ENCODE measurements at regions not wholly inside any gene's neighbourhood (a gene's known extent, or its start where the extent isn't known, plus 50 kb on each side); places are given as distances from the start of the nearest gene placed in this dataset.

DNA sequence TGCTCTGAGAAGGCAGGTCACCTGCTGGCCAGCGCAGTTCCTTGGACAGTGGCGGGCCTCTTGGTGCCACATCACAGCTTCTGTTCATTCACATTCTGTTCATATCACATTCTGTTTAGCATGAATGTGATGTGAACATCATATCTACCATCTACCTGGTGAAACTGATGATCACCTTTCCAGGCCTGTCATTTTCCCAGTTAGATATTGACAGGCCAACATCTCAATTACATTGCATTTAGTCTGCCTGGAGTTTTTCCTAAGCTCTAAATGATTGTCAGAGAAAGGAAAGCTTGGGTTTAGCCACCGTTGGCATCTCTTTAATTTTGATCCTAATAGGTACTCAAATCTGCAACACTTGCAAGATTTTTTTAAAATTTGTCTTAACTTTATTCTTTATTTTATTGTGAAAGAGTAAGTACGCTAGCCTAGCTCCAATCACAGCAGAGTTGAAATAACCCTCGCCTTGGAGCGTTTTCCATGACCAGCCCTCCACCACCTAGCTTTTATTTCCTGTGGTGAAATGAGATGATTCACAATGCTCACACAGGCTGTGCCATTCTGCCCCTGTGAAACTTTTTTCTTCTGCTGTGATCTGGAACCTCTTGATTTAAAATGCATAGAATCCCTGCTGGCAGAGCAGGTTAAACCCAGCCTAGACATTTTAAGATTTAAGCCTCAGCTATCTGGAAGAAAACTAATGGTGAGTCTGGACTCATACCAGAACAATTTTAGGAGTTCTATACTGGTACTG, 225.0 kb downstream of the ESM1 start:
- 100% methylated on average over 2 of the region's 6 CpGs for WGBS (ENCODE audit: insufficient coverage)

DNA sequence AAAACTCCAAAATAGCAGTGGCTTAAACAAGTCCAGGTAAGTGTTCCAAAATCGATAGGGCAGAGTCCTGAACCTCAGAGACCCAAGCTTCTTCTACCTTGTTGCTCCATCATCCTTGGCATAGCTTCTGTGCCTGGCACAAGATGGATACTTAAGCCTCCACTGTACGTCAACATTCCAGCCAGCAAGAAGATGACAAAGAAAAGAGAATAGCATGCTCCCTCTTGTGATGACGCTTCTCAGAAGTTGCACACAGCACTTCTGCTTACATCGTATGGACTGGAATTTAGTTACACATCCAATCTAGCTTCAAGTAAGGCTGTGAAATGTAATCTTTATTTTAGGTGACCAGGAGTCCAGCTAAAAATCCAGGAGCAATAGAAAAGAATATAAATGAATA, 227.4 kb downstream of the ESM1 start:
- peak; percentile 56 for DNase-seq
- WGBS (ENCODE audit: insufficient coverage) = 70% methylated on average over 2 of the region's 4 CpGs
- Histone ChIP-seq H3K36me3 (ENCODE audit: control insufficient read depth, insufficient read depth, low read length) (no peaks in the 10 kb centered on the region), H3K27me3 (ENCODE audit: control insufficient read depth, insufficient read depth, low read length) (no peaks in the 10 kb centered on the region), H3K27ac (ENCODE audit: low read length) (no peak overlapping the region), H3K4me3 (ENCODE audit: low read length) (no peak overlapping the region), H3K4me1 (ENCODE audit: control insufficient read depth, insufficient read depth, low read length) (no peaks in the 10 kb centered on the region), H3K9me3 (replicated peaks; ENCODE audit: control insufficient read depth, low read depth, low read length) (no peaks in the 10 kb centered on the region)

More for the DNA sequence above, 225.0 kb downstream of the ESM1 start:
- DNase-seq = no peak
- Histone ChIP-seq H3K27me3 (ENCODE audit: control insufficient read depth, insufficient read depth, low read length) (no peaks in the 10 kb centered on the region), H3K4me3 (ENCODE audit: low read length) (no peak overlapping the region), H3K4me1 (ENCODE audit: control insufficient read depth, insufficient read depth, low read length) (no peaks in the 10 kb centered on the region), H3K27ac (ENCODE audit: low read length) (no peak overlapping the region), H3K9me3 (replicated peaks; ENCODE audit: control insufficient read depth, low read depth, low read length) (no peaks in the 10 kb centered on the region), H3K36me3 (ENCODE audit: control insufficient read depth, insufficient read depth, low read length) (no peaks in the 10 kb centered on the region)

DNA sequence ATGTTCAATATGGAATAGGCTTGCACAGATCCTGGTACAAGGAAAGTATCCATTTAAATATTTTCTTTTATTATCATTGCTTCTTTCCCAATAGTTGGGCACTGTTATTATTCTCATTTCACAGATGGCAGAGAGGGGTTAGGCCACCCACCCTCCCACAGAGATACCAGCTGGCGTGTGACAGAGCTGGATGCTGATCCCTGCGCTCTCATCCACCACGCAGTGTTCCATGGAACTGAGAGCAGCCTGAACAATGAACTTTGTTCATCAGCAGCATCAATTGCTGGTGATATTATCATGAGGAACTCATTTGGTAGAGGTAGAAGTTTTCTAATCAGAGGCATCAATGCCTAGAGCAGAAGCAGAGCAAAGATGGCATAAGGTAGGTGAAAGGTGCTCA, 227.9 kb downstream of the ESM1 start:
- no peak for DNase-seq
- H3K4me3 ChIP-seq (ENCODE audit: low read length) = no peak overlapping the region
- H3K27ac ChIP-seq (ENCODE audit: low read length) = no peak overlapping the region
- no peaks in the 10 kb centered on the region for H3K36me3 ChIP-seq (ENCODE audit: control insufficient read depth, insufficient read depth, low read length)
- no peaks in the 10 kb centered on the region for H3K27me3 ChIP-seq (ENCODE audit: control insufficient read depth, insufficient read depth, low read length)
- no peaks in the 10 kb centered on the region for H3K4me1 ChIP-seq (ENCODE audit: control insufficient read depth, insufficient read depth, low read length)
- H3K9me3 ChIP-seq (replicated peaks; ENCODE audit: control insufficient read depth, low read depth, low read length) = no peaks in the 10 kb centered on the region
- 88% methylated on average over 3 of the region's 3 CpGs for WGBS (ENCODE audit: insufficient coverage)

- no peak overlapping the region for H3K4me3 ChIP-seq (ENCODE audit: low read length)
- no peaks in the 10 kb centered on the region for H3K4me1 ChIP-seq (ENCODE audit: control insufficient read depth, insufficient read depth, low read length)
- 100% methylated on average over 1 of the region's 1 CpG for WGBS (ENCODE audit: insufficient coverage)
- no peak overlapping the region for H3K27ac ChIP-seq (ENCODE audit: low read length)
- no peaks in the 10 kb centered on the region for H3K27me3 ChIP-seq (ENCODE audit: control insufficient read depth, insufficient read depth, low read length)
- DNase-seq = no peak
- no peaks in the 10 kb centered on the region for H3K36me3 ChIP-seq (ENCODE audit: control insufficient read depth, insufficient read depth, low read length)
- H3K9me3 ChIP-seq (replicated peaks; ENCODE audit: control insufficient read depth, low read depth, low read length) = no peaks in the 10 kb centered on the region
Measured at GRCh38 chr5:54756796-54757402, 228.5 kb downstream of the ESM1 start.

- Histone ChIP-seq H3K27me3 (ENCODE audit: control insufficient read depth, insufficient read depth, low read length) (no peaks in the 10 kb centered on the region), H3K27ac (ENCODE audit: low read length) (no peak overlapping the region), H3K9me3 (replicated peaks; ENCODE audit: control insufficient read depth, low read depth, low read length) (no peaks in the 10 kb centered on the region), H3K4me3 (ENCODE audit: low read length) (no peak overlapping the region), H3K36me3 (ENCODE audit: control insufficient read depth, insufficient read depth, low read length) (no peaks in the 10 kb centered on the region), H3K4me1 (ENCODE audit: control insufficient read depth, insufficient read depth, low read length) (no peaks in the 10 kb centered on the region)
- 77% methylated on average over 3 of the region's 4 CpGs for WGBS (ENCODE audit: insufficient coverage)
- DNase-seq = no peak
Measured at GRCh38 chr5:54756301-54756700, 229.1 kb downstream of the ESM1 start.

DNA sequence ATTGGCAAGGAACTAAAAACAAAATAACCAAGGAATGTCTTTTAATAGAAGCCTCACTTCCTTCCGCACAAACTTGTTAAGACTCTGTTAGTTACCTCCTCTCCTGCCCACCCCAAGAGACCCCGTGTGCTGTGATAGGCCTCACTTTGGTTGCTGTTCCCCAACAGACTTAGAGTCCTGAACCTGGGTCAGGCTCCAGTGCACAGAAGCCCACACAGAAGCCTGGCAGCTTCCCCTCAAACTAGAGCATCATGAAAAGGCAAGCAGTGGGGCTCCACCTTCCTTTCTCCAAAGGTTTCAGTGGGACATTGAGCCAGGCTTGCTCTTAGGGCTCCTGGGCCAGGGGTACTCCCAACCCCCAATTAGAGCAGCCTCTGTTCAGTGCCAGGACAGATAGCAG, 230.5 kb downstream of the ESM1 start:
- no peak for DNase-seq
- Histone ChIP-seq H3K4me1 (ENCODE audit: control insufficient read depth, insufficient read depth, low read length) (no peaks in the 10 kb centered on the region), H3K27ac (ENCODE audit: low read length) (no peak overlapping the region), H3K36me3 (ENCODE audit: control insufficient read depth, insufficient read depth, low read length) (no peaks in the 10 kb centered on the region), H3K27me3 (ENCODE audit: control insufficient read depth, insufficient read depth, low read length) (no peaks in the 10 kb centered on the region), H3K9me3 (replicated peaks; ENCODE audit: control insufficient read depth, low read depth, low read length) (no peaks in the 10 kb centered on the region), H3K4me3 (ENCODE audit: low read length) (no peak overlapping the region)
- WGBS (ENCODE audit: insufficient coverage) = 69% methylated on average over 2 of the region's 2 CpGs

DNA sequence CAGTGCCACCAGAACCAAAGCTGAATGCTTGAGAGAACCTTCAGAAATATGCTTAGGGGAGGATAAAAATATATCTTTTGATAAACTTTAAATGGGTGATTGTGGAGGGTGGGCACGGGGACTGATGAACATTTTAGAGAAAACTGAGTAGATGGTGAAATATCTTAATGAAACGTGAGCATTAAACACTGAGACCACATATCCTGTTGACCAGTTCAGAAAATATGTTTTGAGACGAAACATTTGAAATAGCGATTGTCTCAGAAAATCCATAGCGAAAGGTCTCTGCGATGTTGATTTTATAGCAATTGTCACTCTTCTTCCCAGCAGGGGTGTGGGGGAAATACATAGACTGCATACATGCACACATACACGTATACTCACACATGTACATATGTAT, 231.0 kb downstream of the ESM1 start:
- H3K4me1 ChIP-seq (ENCODE audit: control insufficient read depth, insufficient read depth, low read length) = no peaks in the 10 kb centered on the region
- 88% methylated on average over 4 of the region's 7 CpGs for WGBS (ENCODE audit: insufficient coverage)
- no peaks in the 10 kb centered on the region for H3K9me3 ChIP-seq (replicated peaks; ENCODE audit: control insufficient read depth, low read depth, low read length)
- H3K27ac ChIP-seq (ENCODE audit: low read length) = no peak overlapping the region
- no peaks in the 10 kb centered on the region for H3K36me3 ChIP-seq (ENCODE audit: control insufficient read depth, insufficient read depth, low read length)
- DNase-seq = no peak
- H3K4me3 ChIP-seq (ENCODE audit: low read length) = no peak overlapping the region
- no peaks in the 10 kb centered on the region for H3K27me3 ChIP-seq (ENCODE audit: control insufficient read depth, insufficient read depth, low read length)

GRCh38 chr5:54753753-54754152, 231.6 kb downstream of the ESM1 start:
- Histone ChIP-seq H3K27me3 (ENCODE audit: control insufficient read depth, insufficient read depth, low read length) (no peaks in the 10 kb centered on the region), H3K4me1 (ENCODE audit: control insufficient read depth, insufficient read depth, low read length) (no peaks in the 10 kb centered on the region), H3K36me3 (ENCODE audit: control insufficient read depth, insufficient read depth, low read length) (no peaks in the 10 kb centered on the region), H3K4me3 (ENCODE audit: low read length) (no peak overlapping the region), H3K9me3 (replicated peaks; ENCODE audit: control insufficient read depth, low read depth, low read length) (no peaks in the 10 kb centered on the region), H3K27ac (ENCODE audit: low read length) (no peak overlapping the region)
- DNase-seq = no peak
- no CpG with 5 or more reads among the region's 1 CpG for WGBS (ENCODE audit: insufficient coverage)

GRCh38 chr5:54753034-54753433, 232.4 kb downstream of the ESM1 start:
- Histone ChIP-seq H3K4me1 (ENCODE audit: control insufficient read depth, insufficient read depth, low read length) (no peaks in the 10 kb centered on the region), H3K9me3 (replicated peaks; ENCODE audit: control insufficient read depth, low read depth, low read length) (no peaks in the 10 kb centered on the region), H3K27ac (ENCODE audit: low read length) (no peak overlapping the region), H3K4me3 (ENCODE audit: low read length) (no peak overlapping the region), H3K36me3 (ENCODE audit: control insufficient read depth, insufficient read depth, low read length) (no peaks in the 10 kb centered on the region), H3K27me3 (ENCODE audit: control insufficient read depth, insufficient read depth, low read length) (no peaks in the 10 kb centered on the region)
- 22% methylated on average over 3 of the region's 4 CpGs for WGBS (ENCODE audit: insufficient coverage)
- no peak for DNase-seq

GRCh38 chr5:54748527-54748926, 231.0 kb downstream of the SNX18 start:
- H3K27me3 ChIP-seq (ENCODE audit: control insufficient read depth, insufficient read depth, low read length) = no peaks in the 10 kb centered on the region
- H3K27ac ChIP-seq (ENCODE audit: low read length) = no peak overlapping the region
- no peaks in the 10 kb centered on the region for H3K36me3 ChIP-seq (ENCODE audit: control insufficient read depth, insufficient read depth, low read length)
- WGBS (ENCODE audit: insufficient coverage) = 81% methylated on average over 4 of the region's 4 CpGs
- no peaks in the 10 kb centered on the region for H3K9me3 ChIP-seq (replicated peaks; ENCODE audit: control insufficient read depth, low read depth, low read length)
- H3K4me3 ChIP-seq (ENCODE audit: low read length) = no peak overlapping the region
- no peak for DNase-seq
- peaks cover 6% of the 10 kb centered on the region for H3K4me1 ChIP-seq (ENCODE audit: control insufficient read depth, insufficient read depth, low read length)

Measured in muscle of leg (tissue), 3 donors.